Activated naive CD4-positive, alpha-beta T cell treated with anti-CD3 and anti-CD28 coated beads, Interleukin-2, amount 10 ng/mL, durations not matched to agents 7 days and 5 days (primary cell): ENCODE measurements at regions not wholly inside any gene's neighbourhood (a gene's known extent, or its start where the extent isn't known, plus 50 kb on each side); places are given as distances from the start of the nearest gene placed in this dataset.
"Not testable (repeated sequence)": the region's sequence is repeated elsewhere in the genome, so short reads cannot be mapped to it uniquely, and the experiment has no call there.

ENCODE experiments used
- CTCF ChIA-PET: fragments of 350-600 bp; sonication (Branson Sonifier 250); formaldehyde crosslinking; loops from one replicate; lab custom pipeline; 2021; ENCODE audit warnings: antibody characterized with exemption; lab: Charles Lee
- DNase-seq: peaks from one replicate; pipeline ENCODE4 v3.0.0-alpha.2; 2020
- H3K27ac Mint-ChIP-seq: one replicate; pipeline ENCODE4 v1.8.0; 2021; ENCODE audit warnings: mild to moderate bottlenecking, moderate library complexity, mixed read lengths
- H3K27me3 Mint-ChIP-seq: one replicate; pipeline ENCODE4 v1.8.0; 2021; ENCODE audit warnings: mild to moderate bottlenecking, mixed read lengths
- H3K36me3 Mint-ChIP-seq: one replicate; pipeline ENCODE4 v1.8.0; 2021; ENCODE audit warnings: mixed read lengths
- H3K4me1 Mint-ChIP-seq: one replicate; pipeline ENCODE4 v1.8.0; 2021; ENCODE audit warnings: mixed read lengths
- H3K4me3 Mint-ChIP-seq: one replicate; pipeline ENCODE4 v1.8.0; 2021; ENCODE audit warnings: mild to moderate bottlenecking, moderate library complexity, mixed read lengths
- H3K9me3 Mint-ChIP-seq: one replicate; pipeline ENCODE4 v1.8.0; 2021; ENCODE audit warnings: mixed read lengths

GRCh38 chr2:114018464-114018863 is 128.6 kb downstream of the ACTR3 start:
- H3K4me1 Mint-ChIP-seq, H3K27ac Mint-ChIP-seq, H3K9me3 Mint-ChIP-seq, H3K4me3 Mint-ChIP-seq, H3K27me3 Mint-ChIP-seq, CTCF ChIA-PET, H3K36me3 Mint-ChIP-seq, DNase-seq: not testable (repeated sequence)

GRCh38 chr2:114020668-114021067 is 130.8 kb downstream of the ACTR3 start:
- no peaks in the 10 kb centered on the region for H3K4me1 Mint-ChIP-seq
- H3K4me3 Mint-ChIP-seq = no peak overlapping the region
- no peak overlapping the region for H3K27ac Mint-ChIP-seq
- CTCF ChIA-PET = no interaction called here
- no peaks in the 10 kb centered on the region for H3K36me3 Mint-ChIP-seq
- no peak for DNase-seq
- peaks cover 7% of the 10 kb centered on the region for H3K27me3 Mint-ChIP-seq
- peaks cover 6% of the 10 kb centered on the region for H3K9me3 Mint-ChIP-seq

- no peak for DNase-seq
These were observed 132.6 kb downstream of the ACTR3 start for GRCh38 chr2:114022360-114023085.

GRCh38 chr2:114024326-114024725 is 134.4 kb downstream of the ACTR3 start:
- no peak for DNase-seq
- Mint-ChIP-seq H3K4me1 (no peaks in the 10 kb centered on the region), H3K27me3 (peaks cover 3% of the 10 kb centered on the region), H3K27ac (no peak overlapping the region), H3K4me3 (no peak overlapping the region), H3K9me3 (peaks cover 6% of the 10 kb centered on the region), H3K36me3 (no peaks in the 10 kb centered on the region)
- CTCF ChIA-PET = no interaction called here

More at GRCh38 chr2:114022360-114023085, 132.6 kb downstream of the ACTR3 start:
- Mint-ChIP-seq H3K36me3 (no peaks in the 10 kb centered on the region), H3K27ac (no peak overlapping the region), H3K4me1 (no peaks in the 10 kb centered on the region), H3K4me3 (no peak overlapping the region), H3K27me3 (peaks cover 7% of the 10 kb centered on the region), H3K9me3 (peaks cover 6% of the 10 kb centered on the region)
- CTCF ChIA-PET = no interaction called here

GRCh38 chr2:114025030-114025429 is 135.1 kb downstream of the ACTR3 start:
- H3K27ac Mint-ChIP-seq = no peak overlapping the region
- no peaks in the 10 kb centered on the region for H3K36me3 Mint-ChIP-seq
- no peak for DNase-seq
- CTCF ChIA-PET = no interaction called here
- H3K4me3 Mint-ChIP-seq = no peak overlapping the region
- peaks cover 3% of the 10 kb centered on the region for H3K27me3 Mint-ChIP-seq
- peaks cover 6% of the 10 kb centered on the region for H3K9me3 Mint-ChIP-seq
- H3K4me1 Mint-ChIP-seq = no peaks in the 10 kb centered on the region

- Mint-ChIP-seq H3K36me3 (no peaks in the 10 kb centered on the region), H3K4me3 (no peak overlapping the region), H3K4me1 (no peaks in the 10 kb centered on the region), H3K27ac (no peak overlapping the region), H3K9me3 (no peaks in the 10 kb centered on the region), H3K27me3 (peaks cover 14% of the 10 kb centered on the region)
- CTCF ChIA-PET = no interaction called here
- DNase-seq = no peak
These were observed 137.5 kb downstream of the ACTR3 start for GRCh38 chr2:114027437-114027836.

- CTCF ChIA-PET = no interaction called here
- Mint-ChIP-seq H3K9me3 (no peaks in the 10 kb centered on the region), H3K27me3 (peaks cover 22% of the 10 kb centered on the region), H3K36me3 (no peaks in the 10 kb centered on the region), H3K4me1 (no peaks in the 10 kb centered on the region), H3K27ac (no peak overlapping the region), H3K4me3 (no peak overlapping the region)
- DNase-seq = no peak
These were observed 142.0 kb downstream of the ACTR3 start for GRCh38 chr2:114031605-114032505.

GRCh38 chr2:114032705-114033104 is 142.8 kb downstream of the ACTR3 start:
- no peak for DNase-seq
- no peaks in the 10 kb centered on the region for H3K9me3 Mint-ChIP-seq
- H3K27me3 Mint-ChIP-seq = peaks cover 25% of the 10 kb centered on the region
- CTCF ChIA-PET = no interaction called here
- H3K27ac Mint-ChIP-seq = no peak overlapping the region
- no peaks in the 10 kb centered on the region for H3K4me1 Mint-ChIP-seq
- H3K4me3 Mint-ChIP-seq = no peak overlapping the region
- H3K36me3 Mint-ChIP-seq = no peaks in the 10 kb centered on the region

GRCh38 chr2:114034742-114035141 is 144.9 kb downstream of the ACTR3 start:
- CTCF ChIA-PET = no interaction called here
- no peaks in the 10 kb centered on the region for H3K4me1 Mint-ChIP-seq
- H3K27me3 Mint-ChIP-seq = peaks cover 26% of the 10 kb centered on the region
- no peak overlapping the region for H3K4me3 Mint-ChIP-seq
- no peaks in the 10 kb centered on the region for H3K36me3 Mint-ChIP-seq
- no peak for DNase-seq
- no peak overlapping the region for H3K27ac Mint-ChIP-seq
- H3K9me3 Mint-ChIP-seq = no peaks in the 10 kb centered on the region

GRCh38 chr2:114038710-114039109 is 148.8 kb downstream of the ACTR3 start:
- Mint-ChIP-seq H3K4me1 (no peaks in the 10 kb centered on the region), H3K36me3 (no peaks in the 10 kb centered on the region), H3K27ac (no peak overlapping the region), H3K4me3 (no peak overlapping the region), H3K27me3 (peaks cover 8% of the 10 kb centered on the region), H3K9me3 (no peaks in the 10 kb centered on the region)
- CTCF ChIA-PET = no interaction called here
- no peak for DNase-seq

- CTCF ChIA-PET = no interaction called here
- no peak overlapping the region for H3K27ac Mint-ChIP-seq
These were observed 149.8 kb downstream of the ACTR3 start for GRCh38 chr2:114039677-114040076.

GRCh38 chr2:114040826-114041225 is 150.9 kb downstream of the ACTR3 start:
- DNase-seq = no peak
- no peaks in the 10 kb centered on the region for H3K4me1 Mint-ChIP-seq
- H3K36me3 Mint-ChIP-seq = no peaks in the 10 kb centered on the region
- H3K4me3 Mint-ChIP-seq = no peak overlapping the region
- H3K9me3 Mint-ChIP-seq = no peaks in the 10 kb centered on the region
- no peak overlapping the region for H3K27ac Mint-ChIP-seq
- H3K27me3 Mint-ChIP-seq = peaks cover 5% of the 10 kb centered on the region
- CTCF ChIA-PET = no interaction called here

More at GRCh38 chr2:114039677-114040076, 149.8 kb downstream of the ACTR3 start:
- H3K4me1 Mint-ChIP-seq = no peaks in the 10 kb centered on the region
- H3K4me3 Mint-ChIP-seq = no peak overlapping the region
- no peaks in the 10 kb centered on the region for H3K36me3 Mint-ChIP-seq
- H3K27me3 Mint-ChIP-seq = peaks cover 5% of the 10 kb centered on the region
- no peak for DNase-seq
- no peaks in the 10 kb centered on the region for H3K9me3 Mint-ChIP-seq

GRCh38 chr2:114044985-114045384 is 155.1 kb downstream of the ACTR3 start:
- no peak overlapping the region for H3K27ac Mint-ChIP-seq
- H3K4me1 Mint-ChIP-seq = no peaks in the 10 kb centered on the region
- H3K36me3 Mint-ChIP-seq = no peaks in the 10 kb centered on the region
- CTCF ChIA-PET = no interaction called here
- H3K9me3 Mint-ChIP-seq = no peaks in the 10 kb centered on the region
- no peak for DNase-seq
- H3K4me3 Mint-ChIP-seq = no peak overlapping the region
- H3K27me3 Mint-ChIP-seq = no peaks in the 10 kb centered on the region

- DNase-seq = no peak
- no peak overlapping the region for H3K27ac Mint-ChIP-seq
- H3K27me3 Mint-ChIP-seq = no peaks in the 10 kb centered on the region
- H3K4me3 Mint-ChIP-seq = no peak overlapping the region
- CTCF ChIA-PET = no interaction called here
- no peaks in the 10 kb centered on the region for H3K4me1 Mint-ChIP-seq
- no peaks in the 10 kb centered on the region for H3K9me3 Mint-ChIP-seq
- no peaks in the 10 kb centered on the region for H3K36me3 Mint-ChIP-seq
These were observed 156.5 kb downstream of the ACTR3 start for GRCh38 chr2:114046373-114046772.
